Mesothelial cell of epicardium (in vitro differentiated cells): ENCODE measurements at regions not wholly inside any gene's neighbourhood (a gene's known extent, or its start where the extent isn't known, plus 50 kb on each side); places are given as distances from the start of the nearest gene placed in this dataset.

Source experiments
- DNase-seq, 2 experiments: peaks; one replicate each; pipeline ENCODE4 v3.0.0; 2021; ENCODE audit warnings: low spot score in 2 of 2; ENCODE audit not compliant: unreplicated experiment in 2 of 2
- H3K27ac Mint-ChIP-seq: 2 replicates; pipeline ENCODE4 v1.8.0; 2021; ENCODE audit warnings: mixed read lengths
- H3K27me3 Mint-ChIP-seq: 2 replicates; pipeline ENCODE4 v1.8.0; 2021; ENCODE audit warnings: low read depth, mixed read lengths
- H3K36me3 Mint-ChIP-seq: 2 replicates; pipeline ENCODE4 v1.8.0; 2021; ENCODE audit warnings: mixed read lengths
- H3K4me1 Mint-ChIP-seq: 2 replicates; pipeline ENCODE4 v1.8.0; 2021; ENCODE audit warnings: mixed read lengths
- H3K4me3 Mint-ChIP-seq: 2 replicates; pipeline ENCODE4 v1.8.0; 2021; ENCODE audit warnings: mild to moderate bottlenecking, moderate library complexity, mixed read lengths
- H3K9me3 Mint-ChIP-seq: 2 replicates; pipeline ENCODE4 v1.8.0; 2021; ENCODE audit warnings: mixed read lengths
- TF ChIP-seq, protein P1 (sequence below): fragments of 200-600 bp; sonication (generic); IDR thresholded peaks from one replicate; pipeline ENCODE4 v1.5.0; 2021; ENCODE audit warnings: antibody characterized with exemption; ENCODE audit not compliant: unreplicated experiment

DNA sequence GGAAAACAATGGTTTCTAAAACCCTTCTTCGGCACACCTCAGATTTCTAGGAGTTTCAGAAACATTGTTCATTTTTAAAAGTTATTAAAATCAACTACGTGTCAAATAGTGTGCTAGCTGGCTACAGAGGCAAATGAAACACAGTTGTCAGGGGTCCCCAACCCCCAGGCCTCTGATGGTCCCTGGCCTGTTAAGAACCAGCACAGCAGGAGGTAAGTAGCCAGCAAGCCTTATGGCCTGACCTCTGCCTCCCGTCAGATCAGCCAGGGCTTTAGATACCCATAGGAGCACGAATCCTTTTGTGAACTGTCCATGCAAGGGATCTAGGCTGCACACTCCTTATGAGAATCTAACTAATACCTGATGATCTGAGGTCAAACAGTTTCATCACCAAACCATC lies 648.2 kb downstream of the FAM181B start:
- TF ChIP-seq, protein P1, sequence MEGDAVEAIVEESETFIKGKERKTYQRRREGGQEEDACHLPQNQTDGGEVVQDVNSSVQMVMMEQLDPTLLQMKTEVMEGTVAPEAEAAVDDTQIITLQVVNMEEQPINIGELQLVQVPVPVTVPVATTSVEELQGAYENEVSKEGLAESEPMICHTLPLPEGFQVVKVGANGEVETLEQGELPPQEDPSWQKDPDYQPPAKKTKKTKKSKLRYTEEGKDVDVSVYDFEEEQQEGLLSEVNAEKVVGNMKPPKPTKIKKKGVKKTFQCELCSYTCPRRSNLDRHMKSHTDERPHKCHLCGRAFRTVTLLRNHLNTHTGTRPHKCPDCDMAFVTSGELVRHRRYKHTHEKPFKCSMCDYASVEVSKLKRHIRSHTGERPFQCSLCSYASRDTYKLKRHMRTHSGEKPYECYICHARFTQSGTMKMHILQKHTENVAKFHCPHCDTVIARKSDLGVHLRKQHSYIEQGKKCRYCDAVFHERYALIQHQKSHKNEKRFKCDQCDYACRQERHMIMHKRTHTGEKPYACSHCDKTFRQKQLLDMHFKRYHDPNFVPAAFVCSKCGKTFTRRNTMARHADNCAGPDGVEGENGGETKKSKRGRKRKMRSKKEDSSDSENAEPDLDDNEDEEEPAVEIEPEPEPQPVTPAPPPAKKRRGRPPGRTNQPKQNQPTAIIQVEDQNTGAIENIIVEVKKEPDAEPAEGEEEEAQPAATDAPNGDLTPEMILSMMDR, result no peak
- Mint-ChIP-seq H3K9me3 (no peaks in the 10 kb centered on the region), H3K4me1 (peaks cover 9% of the 10 kb centered on the region), H3K27ac (no peak overlapping the region), H3K27me3 (no peaks in the 10 kb centered on the region), H3K4me3 (no peak overlapping the region), H3K36me3 (no peaks in the 10 kb centered on the region)
- DNase-seq, result no peak

DNA sequence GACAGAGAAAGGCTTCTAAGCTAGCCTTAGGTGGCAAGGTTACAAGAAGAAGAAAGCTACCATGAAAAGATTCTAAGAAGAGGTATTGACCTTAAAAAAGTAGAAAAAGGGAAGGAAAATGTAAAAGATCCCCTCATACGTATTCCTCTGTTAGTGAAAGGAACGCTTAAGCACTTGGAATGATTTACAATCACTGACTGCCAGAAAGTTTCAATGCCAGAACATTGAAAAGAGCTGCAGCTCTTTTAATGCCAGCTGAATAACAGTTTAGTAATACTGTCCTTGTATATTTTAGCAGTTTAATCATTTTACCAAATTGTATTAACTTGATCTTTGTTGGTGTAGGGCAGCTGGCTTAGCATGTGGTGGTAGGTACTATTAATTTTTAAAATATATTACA lies 650.7 kb downstream of the FAM181B start:
- no peak overlapping the region for H3K27ac Mint-ChIP-seq
- H3K9me3 Mint-ChIP-seq, result no peaks in the 10 kb centered on the region
- H3K36me3 Mint-ChIP-seq, result no peaks in the 10 kb centered on the region
- TF ChIP-seq, protein P1, result no peak
- DNase-seq, result no peak
- H3K4me3 Mint-ChIP-seq, result no peak overlapping the region
- H3K27me3 Mint-ChIP-seq, result no peaks in the 10 kb centered on the region
- H3K4me1 Mint-ChIP-seq, result peaks cover 5% of the 10 kb centered on the region

DNA sequence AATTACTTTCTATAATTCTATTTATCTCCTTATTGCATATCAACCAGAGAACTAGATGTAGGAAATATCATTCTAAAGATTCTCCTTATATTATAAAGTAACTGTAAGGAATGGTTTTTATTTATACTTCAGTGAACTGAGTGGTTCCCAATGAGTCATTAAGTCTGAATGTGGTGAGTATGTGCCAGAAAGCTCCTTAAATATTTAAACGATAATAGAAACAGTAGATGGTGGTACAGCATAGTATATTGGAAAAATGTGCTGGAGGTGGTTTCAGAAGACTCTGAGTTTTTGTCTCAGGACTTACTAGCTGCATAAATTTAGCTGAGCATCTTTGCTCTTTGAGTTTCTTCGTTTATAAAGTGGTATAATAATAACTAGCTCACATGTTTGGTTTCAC lies 653.5 kb downstream of the FAM181B start:
- Mint-ChIP-seq H3K27me3 (no peaks in the 10 kb centered on the region), H3K9me3 (no peaks in the 10 kb centered on the region), H3K36me3 (no peaks in the 10 kb centered on the region), H3K27ac (no peak overlapping the region), H3K4me1 (peaks cover 5% of the 10 kb centered on the region), H3K4me3 (no peak overlapping the region)
- TF ChIP-seq, protein P1, result no peak
- DNase-seq, result no peak

DNA sequence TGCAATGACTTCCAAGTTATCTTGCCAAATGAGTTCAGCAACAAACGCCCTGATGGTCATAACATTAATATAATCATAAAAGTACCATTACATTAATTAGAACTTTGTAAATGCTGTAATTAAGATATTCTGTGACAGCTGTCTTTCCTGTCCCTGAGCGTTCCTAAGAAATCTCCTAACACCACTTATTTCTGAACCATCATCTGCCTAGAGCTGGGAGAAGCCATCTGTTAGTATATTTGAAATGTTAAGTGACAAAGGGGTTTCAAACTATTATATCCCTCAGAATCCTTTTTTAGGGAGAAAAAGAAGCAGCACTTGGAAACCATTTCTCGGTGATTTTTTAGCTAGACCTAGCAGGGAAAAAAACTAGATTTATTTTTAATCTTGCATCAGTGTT lies 657.5 kb downstream of the FAM181B start:
- Mint-ChIP-seq H3K4me3 (no peak overlapping the region), H3K27ac (no peak overlapping the region), H3K36me3 (no peaks in the 10 kb centered on the region), H3K27me3 (no peaks in the 10 kb centered on the region), H3K4me1 (no peaks in the 10 kb centered on the region), H3K9me3 (peaks cover 3% of the 10 kb centered on the region)
- TF ChIP-seq, protein P1, result no peak
- no peak for DNase-seq

DNA sequence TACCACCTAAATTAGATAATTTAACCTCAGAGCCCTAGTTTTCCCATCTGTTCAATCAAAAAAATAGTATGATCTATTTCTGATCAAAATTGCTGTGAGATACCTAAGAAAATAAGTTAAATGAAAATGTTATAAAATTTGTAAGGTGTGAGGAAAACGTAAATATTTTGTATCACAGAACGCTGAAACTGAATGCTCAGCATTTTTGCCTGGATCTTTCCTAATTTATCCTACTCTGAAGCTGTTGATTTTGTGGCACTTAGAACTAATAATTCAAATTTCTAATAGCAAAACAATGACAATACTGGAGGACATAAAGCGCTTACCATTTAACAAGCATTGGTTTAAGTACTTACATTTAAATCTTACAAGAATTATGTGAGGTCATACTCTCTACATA lies 674.2 kb downstream of the FAM181B start:
- Mint-ChIP-seq H3K36me3 (no peaks in the 10 kb centered on the region), H3K27me3 (no peaks in the 10 kb centered on the region), H3K27ac (no peak overlapping the region), H3K4me3 (no peak overlapping the region), H3K9me3 (peaks cover 11% of the 10 kb centered on the region), H3K4me1 (no peaks in the 10 kb centered on the region)
- no peak for DNase-seq
- TF ChIP-seq, protein P1, result no peak

DNA sequence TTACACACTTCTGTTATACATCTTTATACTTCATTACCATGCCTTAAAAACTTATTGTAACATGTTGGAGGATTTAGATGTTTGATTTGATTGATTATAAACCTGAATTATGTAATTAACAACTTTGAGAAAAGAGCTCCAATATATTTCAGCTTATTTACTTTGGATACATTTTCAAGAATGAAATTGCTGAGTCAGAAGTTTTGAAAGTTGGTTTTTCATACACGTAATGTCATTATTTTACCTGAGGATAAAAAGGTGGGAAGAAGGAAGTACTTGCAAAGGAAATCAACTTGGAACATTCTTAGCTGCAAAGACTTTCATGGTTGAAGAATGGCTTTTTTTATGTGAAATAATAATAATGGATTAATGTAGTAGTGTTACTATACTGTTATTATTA lies 677.2 kb downstream of the FAM181B start:
- TF ChIP-seq, protein P1, result no peak
- no peak overlapping the region for H3K4me3 Mint-ChIP-seq

More for the DNA sequence above, 677.2 kb downstream of the FAM181B start:
- no peaks in the 10 kb centered on the region for H3K4me1 Mint-ChIP-seq
- peaks cover 31% of the 10 kb centered on the region for H3K9me3 Mint-ChIP-seq
- no peak overlapping the region for H3K27ac Mint-ChIP-seq
- DNase-seq, result no peak
- no peaks in the 10 kb centered on the region for H3K27me3 Mint-ChIP-seq
- H3K36me3 Mint-ChIP-seq, result no peaks in the 10 kb centered on the region
